ENCODE measurements at regions not wholly inside any gene's neighbourhood (a gene's known extent, or its start where the extent isn't known, plus 50 kb on each side); places are given as distances from the start of the nearest gene placed in this dataset.
A peak's percentile ranks its signal among the peaks of the same experiment; 100 is the strongest.

GRCh38 chr6:87826424-87826823 is 124.4 kb upstream of the AKIRIN2 start:
- intact Hi-C loops (cut with DNase I; ENCODE audit: low total_unique reads), result no loop called here
- Histone ChIP-seq H3K4me1 (peaks cover 0 to under 1% (median 0%) of the 10 kb centered on the region in 4 donors), H3K4me3 (no peak overlapping the region), H3K36me3 (no peaks in the 10 kb centered on the region), H3K27ac (no peak overlapping the region), H3K9me3 (no peaks in the 10 kb centered on the region), H3K27me3 (no peaks in the 10 kb centered on the region)
- no peak for TF ChIP-seq CTCF (IDR thresholded peaks at IDR 0.05)
- no peak for TF ChIP-seq EP300 (IDR thresholded peaks at IDR 0.05)
- no peak for TF ChIP-seq POLR2A (IDR thresholded peaks at IDR 0.05)
- no peak for TF ChIP-seq POLR2AphosphoS5 (IDR thresholded peaks at IDR 0.05)
- peak in 1 of 2 donors; percentile 75 for DNase-seq
- WGBS, 5 donors, result 75 to 96% (median 80%) methylated on average over 2 of the region's 2 CpGs

GRCh38 chr6:87825821-87826221 is 123.8 kb upstream of the AKIRIN2 start:
- intact Hi-C loops (cut with DNase I; ENCODE audit: low total_unique reads), result no loop called here
- no peak overlapping the region for H3K27ac ChIP-seq
- TF ChIP-seq POLR2A (IDR thresholded peaks at IDR 0.05) (no peak), CTCF (IDR thresholded peaks at IDR 0.05) (no peak), EP300 (IDR thresholded peaks at IDR 0.05) (no peak), POLR2AphosphoS5 (IDR thresholded peaks at IDR 0.05) (no peak)

DNA sequence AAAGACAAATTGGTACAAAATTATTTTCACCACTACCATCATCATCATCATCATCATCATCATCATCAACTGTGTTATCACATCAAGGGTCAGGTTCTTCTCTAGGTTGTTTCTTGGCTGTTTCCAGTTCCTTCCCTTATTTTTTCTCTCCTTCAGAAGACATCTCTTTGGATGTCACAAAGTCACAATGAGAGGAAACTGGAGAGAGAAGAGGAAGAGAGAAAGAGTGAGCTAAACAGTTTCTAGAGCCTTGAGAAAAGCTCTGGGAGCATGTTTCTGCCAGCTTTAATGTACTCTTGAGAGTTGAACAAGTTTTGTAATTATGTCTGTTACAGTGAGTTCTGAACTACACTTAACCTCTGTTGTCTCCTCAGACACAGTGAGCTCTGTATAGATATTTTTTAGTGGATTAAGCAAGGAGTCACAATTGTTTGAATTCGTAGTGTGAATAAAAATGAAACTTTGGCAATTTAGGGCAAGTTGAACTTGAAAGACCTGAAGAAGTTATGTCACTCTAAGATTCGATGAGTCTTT is 123.0 kb upstream of the AKIRIN2 start:
- TF ChIP-seq CTCF (IDR thresholded peaks at IDR 0.05), result no peak
- no peak for TF ChIP-seq POLR2AphosphoS5 (IDR thresholded peaks at IDR 0.05)
- TF ChIP-seq POLR2A (IDR thresholded peaks at IDR 0.05), result no peak
- TF ChIP-seq EP300 (IDR thresholded peaks at IDR 0.05), result no peak
- H3K4me1 ChIP-seq, result no peaks in the 10 kb centered on the region
- DNase-seq, result peak in 1 of 2 donors; percentile 17
- H3K36me3 ChIP-seq, result no peaks in the 10 kb centered on the region
- intact Hi-C loops (cut with DNase I; ENCODE audit: low total_unique reads), result no loop called here
- H3K4me3 ChIP-seq, result no peak overlapping the region
- no peaks in the 10 kb centered on the region for H3K27me3 ChIP-seq
- H3K9me3 ChIP-seq, result no peaks in the 10 kb centered on the region
- 59 to 76% (median 64%) methylated on average over 2 of the region's 2 CpGs for WGBS, 5 donors
- no peak overlapping the region for H3K27ac ChIP-seq

More at GRCh38 chr6:87825821-87826221, 123.8 kb upstream of the AKIRIN2 start:
- Histone ChIP-seq H3K4me3 (no peak overlapping the region), H3K36me3 (no peaks in the 10 kb centered on the region), H3K27me3 (no peaks in the 10 kb centered on the region), H3K4me1 (no peaks in the 10 kb centered on the region), H3K9me3 (no peaks in the 10 kb centered on the region)
- peak in 1 of 2 donors; percentile 70 for DNase-seq
- WGBS, 5 donors, result 30 to 54% (median 48%) methylated on average over 2 of the region's 2 CpGs

DNA sequence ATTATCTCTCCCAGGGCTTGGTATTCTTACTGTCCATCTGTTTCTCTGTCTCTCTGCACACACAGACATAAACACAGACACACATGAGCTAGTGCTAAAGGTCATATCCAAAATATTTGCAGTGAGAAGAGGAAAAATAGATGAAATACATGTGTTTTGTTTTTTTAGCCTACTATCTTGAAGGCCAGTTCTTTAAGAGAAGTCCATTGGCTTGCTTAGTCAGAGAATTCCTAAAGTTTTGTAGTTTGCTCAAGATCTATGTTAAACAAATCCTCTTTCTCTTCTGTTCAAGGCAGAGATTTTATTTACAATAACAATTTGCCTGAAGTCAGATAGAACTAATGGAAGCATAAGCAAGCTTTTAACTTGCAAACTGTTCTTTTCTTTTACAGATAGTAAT is 120.0 kb upstream of the AKIRIN2 start:
- no peak overlapping the region for H3K27ac ChIP-seq
- DNase-seq, result peak in 1 of 2 donors; percentile 17
- H3K4me1 ChIP-seq, result no peaks in the 10 kb centered on the region
- no peaks in the 10 kb centered on the region for H3K36me3 ChIP-seq
- TF ChIP-seq EP300 (IDR thresholded peaks at IDR 0.05), result no peak
- TF ChIP-seq POLR2AphosphoS5 (IDR thresholded peaks at IDR 0.05), result no peak
- TF ChIP-seq CTCF (IDR thresholded peaks at IDR 0.05), result no peak
- TF ChIP-seq POLR2A (IDR thresholded peaks at IDR 0.05), result no peak
- H3K9me3 ChIP-seq, result no peaks in the 10 kb centered on the region
- H3K4me3 ChIP-seq, result no peak overlapping the region
- H3K27me3 ChIP-seq, result no peaks in the 10 kb centered on the region
- intact Hi-C loops (cut with DNase I; ENCODE audit: low total_unique reads), result no loop called here
